AG08396 (cell line): ENCODE measurements at regions not wholly inside any gene's neighbourhood (a gene's known extent, or its start where the extent isn't known, plus 50 kb on each side); places are given as distances from the start of the nearest gene placed in this dataset.

ENCODE experiments used
- DNase-seq: peaks from one replicate; pipeline ENCODE4 v3.0.0; 2012; ENCODE audit warnings: low spot score, mixed read lengths

DNA sequence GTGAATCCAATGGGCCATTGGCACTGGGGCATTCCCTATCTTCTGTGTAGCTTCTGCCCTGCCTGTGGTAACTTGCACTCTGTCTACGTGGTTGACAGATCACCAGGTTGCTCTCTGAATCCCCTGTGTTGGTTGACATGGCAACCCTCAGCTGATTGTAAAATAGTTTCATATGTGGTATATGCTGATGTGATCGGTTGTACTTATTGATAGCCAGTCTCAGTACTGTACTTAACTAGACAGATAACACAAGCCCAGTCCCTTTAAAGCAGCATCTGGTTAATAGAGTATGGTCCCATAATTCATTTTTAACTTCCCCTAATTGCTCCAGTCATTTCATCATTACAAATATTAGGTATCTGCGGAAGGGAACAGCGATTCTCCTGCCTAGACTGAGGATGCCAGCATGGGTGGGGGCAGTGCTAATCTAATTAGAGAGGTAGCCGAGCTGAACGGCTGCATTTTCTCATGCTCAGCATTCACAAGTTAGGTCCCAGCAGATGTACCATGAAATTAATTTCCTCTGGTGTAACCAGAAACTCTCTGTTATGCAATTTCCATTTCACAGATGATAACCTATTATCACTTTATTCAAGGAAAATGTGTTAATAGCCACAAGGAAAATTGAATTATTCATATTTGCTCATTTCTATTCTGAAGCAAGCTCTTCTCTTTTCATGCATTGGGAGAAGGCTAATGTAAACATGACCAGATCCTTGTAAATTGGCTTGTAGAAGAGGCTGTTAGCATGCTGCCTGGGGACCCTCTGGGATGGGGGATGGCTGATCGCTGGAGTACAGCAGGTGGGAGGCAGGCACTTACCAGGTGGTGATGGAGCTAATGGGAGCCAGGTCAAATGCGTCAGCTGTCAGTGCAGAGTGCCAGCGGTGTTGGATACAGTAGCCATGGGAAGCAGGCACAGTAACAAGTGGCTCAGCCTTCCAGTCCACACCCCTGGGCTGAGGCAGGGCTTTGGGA lies 608.3 kb downstream of the GALR1 start:
- no peak for DNase-seq

- no peak for DNase-seq
Observed at GRCh38 chr18:77859634-77860033, 610.0 kb downstream of the GALR1 start.

- no peak for DNase-seq
Observed at GRCh38 chr18:77862066-77862757, 612.6 kb downstream of the GALR1 start.

DNA sequence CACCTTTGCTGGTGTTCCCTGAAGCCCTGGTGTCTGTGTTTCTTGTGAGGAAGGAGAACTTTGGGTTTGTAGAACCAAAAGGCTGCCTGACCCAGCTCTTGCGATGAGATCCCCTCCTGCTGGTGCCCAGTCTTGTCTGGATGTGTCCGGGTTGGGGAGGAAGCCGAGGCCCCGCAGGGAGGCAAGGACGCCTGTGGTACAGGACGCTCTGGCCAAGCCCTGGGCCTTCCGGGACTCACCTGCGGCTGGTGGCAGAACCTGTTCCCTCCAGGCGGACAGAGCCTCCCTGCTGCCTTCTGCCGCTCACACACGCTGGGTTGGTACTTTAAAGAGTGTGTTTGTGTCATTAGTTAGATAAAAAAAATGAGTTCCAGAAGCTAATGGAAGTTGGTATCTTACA lies 616.2 kb downstream of the GALR1 start:
- no peak for DNase-seq

- DNase-seq, result no peak
Observed at GRCh38 chr18:77866351-77866750, 616.7 kb downstream of the GALR1 start.

GRCh38 chr18:77870199-77870598 lies 620.6 kb downstream of the GALR1 start:
- no peak for DNase-seq

DNA sequence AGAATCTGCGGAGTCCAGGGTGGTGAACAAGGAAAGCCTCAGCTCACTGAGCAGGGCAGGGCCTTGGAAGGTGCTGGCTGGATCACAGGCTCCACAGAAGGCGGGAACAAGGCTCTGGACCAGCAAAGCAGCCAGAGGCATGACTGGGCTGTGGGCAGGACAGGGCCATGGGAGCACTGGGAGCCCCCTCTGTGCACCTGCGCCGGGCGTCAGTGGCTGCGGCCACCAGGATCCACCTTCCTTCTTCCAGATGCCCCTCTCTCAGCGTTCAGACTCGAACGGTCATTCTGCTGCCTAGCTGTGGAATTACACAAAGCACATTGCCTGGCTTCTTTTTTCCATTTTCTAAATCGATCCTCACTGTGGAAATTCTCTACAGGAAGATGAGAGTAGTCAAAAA lies 621.2 kb downstream of the GALR1 start:
- DNase-seq, result no peak

- DNase-seq, result no peak
Observed at GRCh38 chr18:77872166-77872565, 622.5 kb downstream of the GALR1 start.

DNA sequence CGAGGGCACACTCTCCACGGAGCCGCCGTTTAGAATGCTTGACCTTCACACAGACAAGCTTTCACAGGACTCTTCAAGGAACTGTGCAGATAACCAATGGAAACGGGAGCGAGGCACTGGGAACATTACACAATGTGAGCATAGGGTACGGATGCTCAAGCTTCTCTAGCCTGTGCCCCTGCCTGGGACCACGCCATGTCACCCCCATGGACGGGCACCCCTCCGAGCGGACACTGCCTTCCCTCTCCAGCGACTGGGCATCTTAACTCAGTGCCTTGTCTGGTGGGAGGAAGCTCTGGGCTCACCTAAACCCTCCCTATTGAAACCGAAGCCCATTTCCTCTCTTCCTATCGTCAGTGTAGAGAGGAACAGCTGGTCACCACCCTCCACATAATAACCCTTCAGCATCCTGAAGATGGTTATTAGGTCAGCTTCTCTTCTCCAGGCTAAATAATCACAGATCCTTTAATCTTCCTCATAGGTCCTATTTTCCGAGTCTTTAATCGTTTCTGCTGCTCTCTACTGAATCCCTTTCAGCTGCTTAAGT lies 626.7 kb downstream of the GALR1 start:
- DNase-seq, result no peak

GRCh38 chr18:77879829-77880228 lies 630.2 kb downstream of the GALR1 start:
- DNase-seq, result no peak

GRCh38 chr18:77884454-77884853 lies 634.8 kb downstream of the GALR1 start:
- DNase-seq, result no peak

DNA sequence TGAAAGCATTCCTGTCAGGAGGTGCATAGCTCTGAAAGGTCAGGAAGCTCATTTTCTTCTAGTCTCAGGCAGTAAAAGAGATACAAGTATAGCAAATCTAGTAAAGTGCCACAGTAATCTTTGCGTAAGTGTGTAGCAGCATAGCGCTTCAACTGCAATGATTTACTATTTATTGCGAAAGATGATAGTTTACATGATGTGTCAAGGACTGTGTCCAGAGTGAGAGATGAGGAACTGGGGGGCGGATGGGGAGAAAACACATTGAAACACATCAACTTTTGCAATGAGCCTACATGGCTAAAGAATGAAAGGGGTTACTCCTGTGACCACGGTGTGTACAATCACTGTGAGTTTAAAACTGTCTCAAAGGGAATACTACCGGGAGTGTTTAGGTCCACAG lies 644.4 kb downstream of the GALR1 start:
- no peak for DNase-seq

DNA sequence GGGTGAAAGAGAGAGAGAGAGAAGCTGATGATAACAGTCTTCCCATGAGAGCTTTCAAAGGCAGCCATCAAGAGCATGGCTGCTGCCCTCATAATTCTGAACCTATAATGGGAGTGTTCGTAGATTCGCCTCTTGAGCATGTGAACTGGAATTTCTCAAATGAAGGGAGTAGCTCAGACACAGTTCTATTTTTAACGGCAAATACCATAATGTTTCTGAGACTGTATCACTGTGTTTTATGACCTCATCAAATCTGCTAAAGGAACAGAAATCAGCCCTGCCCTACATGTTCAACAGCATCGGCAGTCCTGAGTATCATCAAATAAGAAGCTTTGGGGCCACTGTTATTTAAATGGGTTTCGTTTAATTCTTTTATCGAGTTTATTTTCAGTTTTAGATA lies 645.6 kb downstream of the GALR1 start:
- no peak for DNase-seq

- no peak for DNase-seq
Observed at GRCh38 chr18:77896586-77897252, 647.1 kb downstream of the GALR1 start.

GRCh38 chr18:77897606-77898005 lies 648.0 kb downstream of the GALR1 start:
- no peak for DNase-seq

DNA sequence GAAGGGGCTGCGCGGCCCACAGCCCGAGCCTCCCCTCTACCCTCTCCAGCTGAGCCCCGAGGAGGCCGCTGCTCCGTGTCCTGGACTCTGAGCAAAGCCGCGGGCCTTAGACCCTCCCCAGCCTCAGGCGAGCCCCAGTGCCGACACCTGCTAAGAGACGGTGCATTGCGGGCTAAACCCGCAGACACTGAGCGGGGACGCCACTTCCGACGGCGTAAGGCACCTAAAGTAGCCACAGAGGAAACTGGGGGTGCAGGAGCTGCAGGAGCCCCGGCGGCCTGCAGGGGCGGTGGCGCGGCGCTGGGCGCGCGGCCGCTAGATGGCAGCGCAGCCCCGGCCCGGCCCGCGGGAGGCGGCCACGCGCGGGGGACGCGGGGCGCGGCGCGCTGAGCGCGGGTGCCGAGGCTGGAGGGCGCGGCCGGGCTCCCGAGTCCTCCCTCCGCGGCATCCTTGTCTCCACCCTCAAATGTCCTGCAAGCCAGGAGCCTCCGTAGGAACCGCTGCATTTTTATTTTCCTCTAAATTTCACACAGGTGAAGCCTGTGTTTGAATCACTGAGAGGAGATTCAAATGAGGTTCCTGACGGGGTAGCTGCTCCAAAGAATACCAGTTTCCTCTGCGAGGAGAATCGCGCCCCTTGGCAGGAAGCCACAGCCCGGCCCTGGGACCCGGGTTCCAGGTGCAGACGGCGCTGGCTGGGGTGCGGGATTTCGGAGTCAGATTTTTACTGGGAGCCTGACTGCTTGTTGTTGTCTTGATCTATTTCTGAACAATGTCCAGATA lies 650.5 kb downstream of the GALR1 start:
- DNase-seq, result peak; percentile 69

GRCh38 chr18:77905011-77905410 lies 655.4 kb downstream of the GALR1 start:
- DNase-seq, result no peak

GRCh38 chr18:77905449-77906055 lies 655.9 kb downstream of the GALR1 start:
- DNase-seq, result no peak

GRCh38 chr18:77906103-77906892 lies 656.6 kb downstream of the GALR1 start:
- no peak for DNase-seq

DNA sequence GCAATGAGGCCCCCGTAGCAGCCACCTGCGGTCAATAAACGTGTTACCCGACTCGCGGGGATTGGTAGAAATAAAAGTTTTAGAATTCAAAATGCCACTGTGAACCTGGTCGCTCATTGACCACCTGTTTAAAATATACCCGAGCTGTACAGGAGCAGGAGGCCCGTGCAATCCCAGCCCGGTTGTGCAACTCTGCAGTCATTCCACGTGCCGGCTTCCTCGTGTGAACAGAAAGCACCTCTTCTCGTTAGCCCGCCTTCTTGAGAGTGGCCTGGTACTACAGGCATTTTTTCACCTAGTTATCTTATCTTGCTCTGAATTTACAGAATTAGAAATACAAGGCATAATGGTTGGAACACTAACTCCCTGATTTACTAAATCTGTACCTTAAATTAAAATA lies 660.7 kb downstream of the GALR1 start:
- DNase-seq, result no peak
